ENCODE measurements at regions not wholly inside any gene's neighbourhood (a gene's known extent, or its start where the extent isn't known, plus 50 kb on each side); places are given as distances from the start of the nearest gene placed in this dataset.

GRCh38 chr5:155274484-155274883 is 260.9 kb downstream of the KIF4B start:
- TF ChIP-seq SIN3A (IDR thresholded peaks at IDR 0.05; ENCODE audit: borderline replicate concordance, insufficient read depth, low read length) = no peak
- no peak for TF ChIP-seq POLR2AphosphoS5 (IDR thresholded peaks at IDR 0.05; ENCODE audit: low read depth, low read length)
- no peak for TF ChIP-seq REST (IDR thresholded peaks at IDR 0.05; ENCODE audit: insufficient read depth in 1 of 2, low read depth in 2 of 2, low read length in 2 of 2)
- TF ChIP-seq TAF1 (IDR thresholded peaks at IDR 0.05; ENCODE audit: borderline replicate concordance, insufficient read depth, low read length) = no peak
